HAP-1 (cell line): ENCODE measurements at regions not wholly inside any gene's neighbourhood (a gene's known extent, or its start where the extent isn't known, plus 50 kb on each side); places are given as distances from the start of the nearest gene placed in this dataset.

ENCODE experiments used
- DNase-seq, 2 experiments: peaks; one replicate each; pipeline ENCODE4 v3.0.0-alpha.2; 2016 to 2020; ENCODE audit warnings: low spot score in 2 of 2
- H3K27me3 ChIP-seq: fragments of 250-450 bp; sonication (Bioruptor Pico); 2 replicates; pipeline ENCODE4 v1.5.1; 2020; ENCODE audit warnings: low read depth, mild to moderate bottlenecking, moderate library complexity
- H3K36me3 ChIP-seq: fragments of 250-450 bp; sonication (Bioruptor Pico); replicated peaks from 2 replicates; pipeline ENCODE4 v1.5.1; 2020; ENCODE audit warnings: mild to moderate bottlenecking
- H3K4me1 ChIP-seq: fragments of 250-450 bp; sonication (Bioruptor Pico); 2 replicates; pipeline ENCODE4 v1.5.1; 2020; ENCODE audit warnings: mild to moderate bottlenecking
- H3K4me3 ChIP-seq: fragments of 250-450 bp; sonication (Bioruptor Pico); 2 replicates; pipeline ENCODE4 v1.5.1; 2020; ENCODE audit warnings: mild to moderate bottlenecking, moderate library complexity
- H3K9me3 ChIP-seq: fragments of 250-450 bp; sonication (Bioruptor Pico); 2 replicates; pipeline ENCODE4 v1.5.1; 2020; ENCODE audit warnings: mild to moderate bottlenecking, moderate library complexity
- in situ Hi-C: fragments of 300-500 bp; cut with MboI; formaldehyde crosslinking; loops from 3 replicates; pipeline ENCODE4 v1.14.3; 2020; ENCODE audit warnings: low sequenced_read_pairs, inconsistent platforms, mixed read lengths

DNA sequence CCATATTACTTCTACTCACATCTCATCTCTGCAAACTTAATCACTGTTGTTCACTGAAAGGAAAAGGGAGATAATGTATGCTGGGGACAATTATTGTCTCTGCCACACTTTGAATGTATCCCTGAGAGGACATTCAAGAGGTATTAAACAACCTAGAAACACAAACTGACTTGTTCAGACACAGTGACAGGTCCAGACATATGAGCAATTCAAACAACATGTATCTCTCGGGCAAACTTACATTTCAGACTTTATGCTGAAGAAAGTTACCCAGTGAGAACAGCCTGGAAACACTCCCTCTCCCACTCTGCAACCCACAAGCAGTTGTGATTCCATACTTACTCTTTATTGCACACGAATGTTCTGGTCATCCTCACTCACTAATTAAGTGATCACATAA, 968.7 kb upstream of the SLC10A2 start:
- no peaks in the 10 kb centered on the region for H3K36me3 ChIP-seq
- DNase-seq: no peak
- no peak overlapping the region for H3K4me3 ChIP-seq
- no peaks in the 10 kb centered on the region for H3K27me3 ChIP-seq
- H3K9me3 ChIP-seq: no peaks in the 10 kb centered on the region
- in situ Hi-C loops: no loop called here
- no peaks in the 10 kb centered on the region for H3K4me1 ChIP-seq

DNA sequence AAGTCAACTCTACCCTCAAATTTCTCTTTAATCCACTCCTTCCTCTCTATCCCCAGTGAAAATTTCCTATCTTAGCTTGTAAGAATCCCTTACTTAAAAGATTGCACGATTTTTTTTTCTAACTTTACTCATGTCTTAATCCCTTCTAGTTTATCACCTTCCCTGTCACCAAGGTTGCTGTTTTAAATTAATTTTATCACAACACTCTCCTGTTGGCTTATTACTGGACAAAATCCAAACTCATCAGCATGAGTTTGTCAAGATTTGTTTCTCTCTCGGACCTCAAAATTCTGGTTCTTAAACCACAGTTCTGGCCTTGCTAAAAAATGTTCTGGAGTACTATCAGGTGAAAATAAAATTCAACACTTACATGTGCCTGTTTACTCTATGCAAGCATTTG, 959.1 kb upstream of the SLC10A2 start:
- Histone ChIP-seq H3K9me3 (no peaks in the 10 kb centered on the region), H3K4me1 (no peaks in the 10 kb centered on the region), H3K36me3 (no peaks in the 10 kb centered on the region), H3K27me3 (no peaks in the 10 kb centered on the region), H3K4me3 (no peak overlapping the region)
- in situ Hi-C loops: no loop called here
- no peak for DNase-seq

DNA sequence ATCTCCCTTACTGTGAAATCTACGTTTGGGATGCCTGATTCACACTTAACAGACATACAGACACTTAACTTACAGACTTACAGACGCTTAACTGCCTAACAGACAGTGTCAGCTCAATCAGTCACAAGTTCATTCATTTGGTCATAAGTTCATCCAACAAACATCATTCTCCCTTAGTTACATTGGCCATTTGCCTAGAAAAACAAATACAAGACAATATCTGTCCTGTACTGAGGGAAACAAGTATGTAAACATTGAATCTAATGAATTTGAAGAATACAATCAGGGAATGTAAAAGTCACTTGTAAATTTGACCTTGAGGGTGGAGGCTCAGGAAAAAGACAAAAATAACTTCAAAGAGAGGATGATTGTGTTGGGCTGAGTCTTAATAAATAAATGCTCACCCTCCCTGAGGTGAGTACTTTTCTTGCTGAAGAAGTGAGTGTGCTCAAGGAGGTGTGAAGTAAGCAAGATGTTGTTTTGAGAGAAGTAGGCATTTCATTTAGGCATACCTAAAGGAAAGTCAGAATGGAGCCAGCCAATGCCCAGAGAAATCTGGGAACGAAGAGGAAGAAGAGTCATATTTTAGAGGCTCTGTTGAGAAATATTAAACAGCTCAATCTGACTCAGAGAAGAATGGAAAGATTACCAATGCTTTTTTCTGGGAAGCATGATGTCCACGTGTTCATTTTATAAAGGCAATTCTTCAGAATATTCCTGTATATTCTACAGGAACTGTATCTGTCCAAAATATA, 958.4 kb upstream of the SLC10A2 start:
- Histone ChIP-seq H3K36me3 (no peaks in the 10 kb centered on the region), H3K27me3 (no peaks in the 10 kb centered on the region), H3K4me1 (no peaks in the 10 kb centered on the region), H3K4me3 (no peak overlapping the region), H3K9me3 (no peaks in the 10 kb centered on the region)
- in situ Hi-C loops: no loop called here
- DNase-seq: no peak

DNA sequence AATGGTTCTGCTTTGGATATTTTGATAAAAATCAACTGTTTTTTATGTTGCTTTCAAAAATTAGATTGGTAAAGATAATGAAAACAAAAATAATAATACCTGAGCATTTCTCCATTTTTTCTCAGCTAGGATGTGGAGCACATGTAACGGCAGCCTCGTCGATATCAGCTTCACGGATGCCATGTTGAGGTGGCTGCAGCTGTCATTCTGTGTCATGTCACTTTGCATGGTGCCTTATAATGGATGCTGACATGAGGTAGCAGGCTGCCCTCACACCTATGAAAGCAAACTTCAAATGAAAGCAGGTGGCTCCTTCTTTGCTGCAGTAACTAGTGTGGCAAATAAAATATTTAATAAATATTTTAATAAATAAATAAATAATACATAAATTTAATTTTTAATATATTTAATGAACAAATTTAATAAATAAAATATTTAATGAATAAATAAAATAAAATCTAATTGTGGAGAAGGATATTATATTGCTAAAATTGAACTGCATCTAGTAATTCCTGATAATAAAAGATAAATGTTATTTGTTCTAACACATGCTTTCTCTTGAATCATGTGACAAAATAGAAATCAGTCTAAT, 955.7 kb upstream of the SLC10A2 start:
- H3K4me3 ChIP-seq: no peak overlapping the region
- H3K9me3 ChIP-seq: no peaks in the 10 kb centered on the region

DNA sequence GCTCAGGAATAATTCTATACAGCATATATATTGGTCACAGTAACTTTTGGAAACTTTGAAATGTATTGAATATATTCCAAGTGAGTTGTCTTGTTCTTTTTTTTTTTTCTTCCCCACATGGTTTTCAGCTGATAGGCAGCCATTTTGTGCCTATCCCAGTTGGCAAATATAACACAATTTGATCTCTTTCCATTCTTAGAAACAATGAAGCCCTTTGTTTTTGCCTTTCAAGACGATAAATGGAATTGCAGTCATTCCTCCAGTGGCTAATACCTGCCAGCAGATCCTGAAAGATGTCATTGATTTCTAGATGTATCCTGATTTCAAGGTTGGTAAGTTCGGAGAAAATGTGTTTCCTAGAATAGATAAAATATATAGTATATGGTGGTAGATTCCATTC, 951.1 kb upstream of the SLC10A2 start:
- DNase-seq: no peak
- no peaks in the 10 kb centered on the region for H3K36me3 ChIP-seq
- H3K4me1 ChIP-seq: no peaks in the 10 kb centered on the region
- H3K9me3 ChIP-seq: no peaks in the 10 kb centered on the region
- in situ Hi-C loops: no loop called here
- no peak overlapping the region for H3K4me3 ChIP-seq
- no peaks in the 10 kb centered on the region for H3K27me3 ChIP-seq

More for the DNA sequence above, 955.7 kb upstream of the SLC10A2 start:
- H3K27me3 ChIP-seq: no peaks in the 10 kb centered on the region
- in situ Hi-C loops: no loop called here
- H3K36me3 ChIP-seq: no peaks in the 10 kb centered on the region
- H3K4me1 ChIP-seq: no peaks in the 10 kb centered on the region
- DNase-seq: no peak

DNA sequence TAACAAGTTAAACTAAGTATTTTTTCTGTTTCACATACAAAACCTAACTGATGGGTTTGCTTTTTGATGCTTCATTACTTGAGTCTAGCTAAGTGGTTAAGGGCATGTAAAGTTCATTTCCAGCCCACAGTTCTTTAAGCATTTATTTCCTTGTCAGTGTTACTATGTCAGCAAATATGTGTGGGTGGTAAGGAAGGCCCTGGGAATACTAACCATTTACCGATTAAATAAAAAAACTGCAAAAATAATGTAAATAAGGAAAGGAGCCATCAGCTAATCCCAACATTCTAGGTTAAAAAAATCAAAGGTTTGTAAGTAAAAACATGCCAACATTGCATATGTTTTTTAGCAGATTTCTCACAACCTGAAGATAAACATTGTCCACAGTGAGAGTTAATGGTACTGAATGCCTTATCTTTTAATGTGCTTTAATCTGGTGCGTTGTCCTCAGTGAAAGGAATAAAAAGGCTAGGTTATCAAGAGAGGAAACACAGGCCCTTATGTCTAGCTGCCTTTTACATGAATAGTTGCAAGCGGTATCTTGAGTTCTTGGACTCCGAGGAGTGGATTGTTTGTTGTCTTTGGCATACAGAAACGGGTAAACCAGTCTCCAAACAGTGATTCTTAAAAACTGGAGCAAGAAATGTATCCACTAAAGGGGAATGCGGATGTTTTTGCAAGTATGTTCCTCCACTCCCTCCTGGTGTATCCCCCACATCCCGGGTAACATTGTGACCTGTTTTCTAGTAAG, 949.6 kb upstream of the SLC10A2 start:
- no peaks in the 10 kb centered on the region for H3K4me1 ChIP-seq
- H3K4me3 ChIP-seq: no peak overlapping the region
- H3K27me3 ChIP-seq: no peaks in the 10 kb centered on the region
- in situ Hi-C loops: no loop called here
- H3K9me3 ChIP-seq: no peaks in the 10 kb centered on the region
- no peaks in the 10 kb centered on the region for H3K36me3 ChIP-seq
- no peak for DNase-seq

DNA sequence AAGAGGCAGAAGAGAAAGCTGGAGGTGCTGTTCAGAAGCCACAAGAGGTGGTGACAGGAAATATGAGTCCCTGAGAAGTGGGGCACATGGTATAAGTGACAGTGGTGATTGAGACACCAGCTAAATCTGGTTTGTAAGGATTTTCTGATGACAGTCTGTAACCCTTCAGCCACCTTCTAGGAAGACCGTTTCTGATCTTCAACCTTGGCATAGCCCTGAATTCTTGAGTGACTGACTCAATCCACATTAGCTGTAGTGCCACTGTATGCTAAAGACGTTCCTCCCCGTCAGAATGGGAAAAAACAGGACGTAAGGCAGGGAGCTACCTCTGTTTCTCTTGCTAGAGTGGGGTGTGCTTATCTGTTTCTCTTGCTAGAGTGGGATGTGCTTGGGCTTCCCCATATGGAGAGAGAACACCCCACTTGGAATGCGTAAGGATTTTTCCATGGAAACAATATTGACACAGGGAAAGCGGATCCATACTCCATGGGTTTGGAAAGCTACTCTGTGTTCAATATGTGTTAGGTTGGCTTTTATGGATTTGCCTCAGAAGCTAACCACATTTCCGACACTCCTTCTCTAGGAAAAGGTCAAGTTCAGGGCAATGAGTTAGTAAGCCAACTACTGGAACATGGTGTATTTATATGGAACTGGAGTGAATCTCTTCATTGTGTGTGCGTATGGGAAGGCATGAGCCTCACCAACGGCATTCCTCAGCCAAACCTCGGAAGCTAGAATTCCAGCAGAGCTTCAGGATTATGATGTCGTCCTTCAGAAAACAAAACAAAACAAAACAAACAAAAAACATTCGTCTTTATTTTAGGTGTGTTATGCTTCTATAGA, 948.8 kb upstream of the SLC10A2 start:
- no peaks in the 10 kb centered on the region for H3K4me1 ChIP-seq
- no peaks in the 10 kb centered on the region for H3K27me3 ChIP-seq
- in situ Hi-C loops: no loop called here

DNA sequence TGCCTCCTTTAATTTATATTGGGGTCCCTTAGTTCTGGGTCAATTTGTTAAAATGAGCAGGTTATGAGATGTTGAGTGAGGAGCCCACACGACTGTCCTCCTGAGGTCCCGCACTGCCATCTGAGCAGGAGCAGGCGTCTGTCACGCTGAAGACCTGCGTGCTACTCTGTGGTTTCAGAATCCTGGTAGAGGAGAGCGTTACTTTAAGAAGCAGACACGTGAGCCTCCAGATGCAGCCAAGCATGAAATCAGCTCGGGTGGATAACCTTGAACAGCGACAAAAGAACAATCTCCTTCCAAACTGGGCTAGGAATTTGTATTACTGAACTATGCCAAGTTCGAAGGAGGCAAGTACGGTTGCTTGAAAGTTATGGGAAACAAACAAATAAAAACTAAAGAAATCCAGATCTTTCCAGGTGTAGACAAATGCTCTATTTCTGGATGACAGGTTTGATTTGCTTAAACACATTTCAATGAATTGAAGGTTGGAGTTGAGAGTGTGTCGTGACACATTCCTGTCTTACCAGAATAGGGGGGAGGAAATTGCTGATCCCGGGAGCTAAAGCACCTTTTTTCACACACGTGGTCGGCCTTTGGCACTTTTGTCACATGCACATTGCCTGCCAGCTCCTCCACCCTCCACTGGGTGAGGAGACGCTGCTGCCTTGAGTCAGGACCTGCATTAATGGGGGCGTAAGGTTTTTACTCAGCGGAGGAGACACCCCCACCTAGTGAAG, 945.5 kb upstream of the SLC10A2 start:
- Histone ChIP-seq H3K9me3 (no peaks in the 10 kb centered on the region), H3K27me3 (no peaks in the 10 kb centered on the region), H3K4me3 (no peak overlapping the region), H3K36me3 (no peaks in the 10 kb centered on the region), H3K4me1 (no peaks in the 10 kb centered on the region)
- in situ Hi-C loops: no loop called here
- no peak for DNase-seq

More for the DNA sequence above, 948.8 kb upstream of the SLC10A2 start:
- DNase-seq: no peak
- H3K4me3 ChIP-seq: no peak overlapping the region
- no peaks in the 10 kb centered on the region for H3K9me3 ChIP-seq
- no peaks in the 10 kb centered on the region for H3K36me3 ChIP-seq

DNA sequence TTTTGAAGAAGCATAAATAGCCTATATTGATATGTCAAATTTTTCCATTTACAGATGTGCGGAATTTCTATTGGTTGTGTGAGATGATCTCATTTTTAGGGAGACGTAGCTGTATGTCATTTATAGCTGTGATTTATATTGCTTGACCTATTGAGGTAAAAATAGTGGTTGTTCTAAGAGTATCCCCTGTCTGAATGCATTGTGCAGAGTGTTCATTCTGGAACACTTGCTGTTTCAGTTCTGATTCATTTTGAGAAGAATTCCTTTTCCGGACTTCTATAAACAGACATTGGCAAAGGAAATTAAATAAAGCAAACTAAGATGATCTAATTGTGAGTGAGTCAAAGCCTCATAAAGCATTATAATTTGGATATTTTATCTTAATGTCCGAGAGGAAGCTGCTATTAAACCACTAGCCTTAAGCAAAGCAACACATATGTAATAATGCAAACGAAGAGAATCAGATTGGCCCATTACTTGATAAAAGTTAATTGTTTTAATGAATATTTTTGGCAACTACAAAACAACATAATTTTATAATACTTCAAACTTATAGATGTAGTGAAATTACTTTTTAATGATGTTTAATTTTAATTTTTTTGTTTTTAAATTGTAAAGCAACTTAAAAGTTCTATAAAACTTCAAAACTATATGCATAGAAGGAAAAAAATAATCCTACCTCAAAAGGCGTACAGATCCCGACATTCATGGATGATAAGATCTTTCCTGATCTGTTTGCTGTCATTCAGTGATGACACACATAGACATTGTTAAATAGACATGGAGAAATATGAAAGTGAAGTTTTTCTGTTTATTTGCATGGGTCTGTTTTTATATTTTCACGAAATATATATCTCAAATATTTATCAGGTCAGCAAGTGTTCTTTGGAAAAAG, 942.6 kb upstream of the SLC10A2 start:
- Histone ChIP-seq H3K4me3 (no peak overlapping the region), H3K27me3 (no peaks in the 10 kb centered on the region), H3K9me3 (no peaks in the 10 kb centered on the region), H3K36me3 (no peaks in the 10 kb centered on the region), H3K4me1 (no peaks in the 10 kb centered on the region)
- DNase-seq: no peak
- in situ Hi-C loops: no loop called here

DNA sequence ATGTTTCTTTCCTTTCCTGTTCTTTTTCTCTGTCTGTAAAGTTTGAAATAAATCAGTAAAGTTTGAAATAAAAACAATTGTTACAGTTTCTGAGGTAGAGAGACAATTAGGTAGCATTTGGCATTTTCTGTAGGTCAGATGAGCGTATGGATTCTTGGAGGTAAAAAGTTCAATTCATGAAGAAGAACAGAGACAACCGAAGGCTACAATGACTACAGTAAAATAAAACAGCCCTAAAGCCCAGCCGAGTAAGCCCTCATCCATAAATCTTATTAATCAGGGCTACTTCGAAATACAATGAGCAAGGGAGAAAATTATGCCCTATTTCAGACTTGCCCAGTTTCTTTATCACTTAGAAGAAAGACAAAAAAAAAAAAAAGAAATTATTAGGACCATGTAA, 941.9 kb upstream of the SLC10A2 start:
- Histone ChIP-seq H3K27me3 (no peaks in the 10 kb centered on the region), H3K36me3 (no peaks in the 10 kb centered on the region), H3K9me3 (no peaks in the 10 kb centered on the region), H3K4me1 (no peaks in the 10 kb centered on the region), H3K4me3 (no peak overlapping the region)
- in situ Hi-C loops: no loop called here
- DNase-seq: no peak

DNA sequence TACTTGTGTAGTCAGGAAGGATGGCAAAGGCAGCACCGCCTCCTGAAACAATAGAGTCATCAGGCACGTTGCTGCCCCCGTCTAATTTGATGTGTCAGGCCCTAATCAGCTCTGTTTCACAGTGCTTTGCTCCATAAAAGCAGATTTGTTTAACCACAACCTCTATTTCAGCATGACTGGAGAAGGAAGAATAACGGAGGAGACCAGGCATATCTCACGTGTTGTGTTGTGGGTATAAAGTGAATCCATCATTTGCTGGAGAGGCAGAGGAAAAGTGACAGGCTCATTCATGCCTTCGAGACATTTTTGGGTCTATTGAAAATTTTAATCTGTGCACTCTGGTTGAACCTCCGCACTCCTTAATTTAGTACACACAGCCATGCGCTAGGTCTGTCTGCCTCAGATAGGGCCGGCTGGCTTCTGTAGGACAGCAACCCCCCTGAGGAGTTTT, 940.4 kb upstream of the SLC10A2 start:
- no peaks in the 10 kb centered on the region for H3K4me1 ChIP-seq
- no peaks in the 10 kb centered on the region for H3K9me3 ChIP-seq
- in situ Hi-C loops: no loop called here
- no peak for DNase-seq
- no peaks in the 10 kb centered on the region for H3K36me3 ChIP-seq
- H3K4me3 ChIP-seq: no peak overlapping the region
- H3K27me3 ChIP-seq: no peaks in the 10 kb centered on the region

DNA sequence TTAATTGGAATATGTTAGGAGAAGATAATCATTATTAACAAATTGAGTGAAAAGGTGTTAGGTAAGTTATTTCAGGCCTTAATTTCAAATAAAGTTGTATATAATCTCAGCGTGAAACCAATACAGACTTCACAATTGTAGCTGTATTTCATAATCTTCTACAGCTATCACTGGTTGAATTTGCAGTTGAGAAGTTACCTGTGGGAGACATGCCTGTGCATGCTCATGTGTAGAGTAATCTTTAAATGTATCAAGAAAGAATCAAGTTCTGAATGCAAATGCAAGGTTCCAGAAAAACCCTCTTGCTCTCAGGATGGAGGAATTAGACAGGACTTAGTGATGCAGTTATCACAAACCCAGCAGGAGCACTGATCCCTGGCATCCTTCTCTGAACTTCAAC, 938.4 kb upstream of the SLC10A2 start:
- no peaks in the 10 kb centered on the region for H3K27me3 ChIP-seq
- H3K4me3 ChIP-seq: no peak overlapping the region
- no peaks in the 10 kb centered on the region for H3K9me3 ChIP-seq
- no peaks in the 10 kb centered on the region for H3K4me1 ChIP-seq
- in situ Hi-C loops: no loop called here
- DNase-seq: no peak
- H3K36me3 ChIP-seq: no peaks in the 10 kb centered on the region
